ENCODE measurements at regions not wholly inside any gene's neighbourhood (a gene's known extent, or its start where the extent isn't known, plus 50 kb on each side); places are given as distances from the start of the nearest gene placed in this dataset.
"Not testable (repeated sequence)": the region's sequence is repeated elsewhere in the genome, so short reads cannot be mapped to it uniquely, and the experiment has no call there.

- DNase-seq (ENCODE audit: low spot score), result no peak
These were observed 94.3 kb downstream of the OAT start for GRCh38 chr10:124324451-124324850.

- DNase-seq (ENCODE audit: low spot score), result no peak
These were observed 94.9 kb downstream of the OAT start for GRCh38 chr10:124323806-124324205.

- no peak for DNase-seq (ENCODE audit: low spot score)
These were observed 95.5 kb downstream of the OAT start for GRCh38 chr10:124323111-124323725.

- DNase-seq (ENCODE audit: low spot score), result no peak
These were observed 96.3 kb downstream of the OAT start for GRCh38 chr10:124322191-124322980.

- DNase-seq (ENCODE audit: low spot score), result no peak
These were observed 97.2 kb downstream of the OAT start for GRCh38 chr10:124321433-124322089.

- DNase-seq (ENCODE audit: low spot score), result no peak
These were observed 97.8 kb downstream of the OAT start for GRCh38 chr10:124320778-124321432.

- no peak for DNase-seq (ENCODE audit: low spot score)
These were observed 98.8 kb downstream of the OAT start for GRCh38 chr10:124319926-124320391.

GRCh38 chr10:124319520-124319919, 99.2 kb downstream of the OAT start:
- not testable (repeated sequence) for DNase-seq (ENCODE audit: low spot score)

- DNase-seq (ENCODE audit: low spot score), result no peak
These were observed 99.9 kb downstream of the OAT start for GRCh38 chr10:124318811-124319210.

GRCh38 chr10:124318076-124318475, 100.6 kb downstream of the OAT start:
- DNase-seq (ENCODE audit: low spot score), result no peak

- DNase-seq (ENCODE audit: low spot score), result no peak
These were observed 102.4 kb downstream of the OAT start for GRCh38 chr10:124316326-124316725.

- no peak for DNase-seq (ENCODE audit: low spot score)
These were observed 103.0 kb downstream of the OAT start for GRCh38 chr10:124315591-124316270.

- DNase-seq (ENCODE audit: low spot score), result no peak
These were observed 105.3 kb downstream of the OAT start for GRCh38 chr10:124313374-124313773.

GRCh38 chr10:124308811-124309210, 109.9 kb downstream of the OAT start:
- no peak for DNase-seq (ENCODE audit: low spot score)

- DNase-seq (ENCODE audit: low spot score), result no peak
These were observed 110.6 kb downstream of the OAT start for GRCh38 chr10:124308056-124308645.

GRCh38 chr10:124307591-124307990, 111.1 kb downstream of the OAT start:
- DNase-seq (ENCODE audit: low spot score), result no peak

- DNase-seq (ENCODE audit: low spot score), result no peak
These were observed 111.8 kb downstream of the OAT start for GRCh38 chr10:124306922-124307371.

GRCh38 chr10:124306520-124306919, 112.2 kb downstream of the OAT start:
- DNase-seq (ENCODE audit: low spot score), result no peak

- no peak for DNase-seq (ENCODE audit: low spot score)
These were observed 112.7 kb downstream of the OAT start for GRCh38 chr10:124305984-124306383.

GRCh38 chr10:124305131-124305530, 113.6 kb downstream of the OAT start:
- no peak for DNase-seq (ENCODE audit: low spot score)

- DNase-seq (ENCODE audit: low spot score), result no peak
These were observed 114.9 kb downstream of the OAT start for GRCh38 chr10:124303662-124304418.
